ENCODE measurements at regions not wholly inside any gene's neighbourhood (a gene's known extent, or its start where the extent isn't known, plus 50 kb on each side); places are given as distances from the start of the nearest gene placed in this dataset.

GRCh38 chr13:33362986-33363727 is 77.6 kb upstream of the STARD13 start:
- DNase-seq (peak; percentile 13), ATAC-seq (replicated peaks) (peak; percentile 97)
- Mint-ChIP-seq H3K9me3 (peaks cover 6 to 17% of the 10 kb centered on the region in 2 donors), H3K4me1 (peaks cover 18 to 24% of the 10 kb centered on the region in 2 donors), H3K27me3 (peaks cover 0 to 7% of the 10 kb centered on the region in 2 donors), H3K4me3 (no peak overlapping the region), H3K36me3 (peaks cover 0 to 4% of the 10 kb centered on the region in 2 donors), H3K27ac (peak overlapping the region; percentile 42)

- DNase-seq (no peak), ATAC-seq (replicated peaks) (no peak)
- Mint-ChIP-seq H3K36me3 (peaks cover 0 to 4% of the 10 kb centered on the region in 2 donors), H3K4me3 (no peak overlapping the region), H3K9me3 (peaks cover 6 to 13% of the 10 kb centered on the region in 2 donors), H3K4me1 (peaks cover 19 to 29% of the 10 kb centered on the region in 2 donors), H3K27ac (no peak overlapping the region), H3K27me3 (peaks cover 0 to 4% of the 10 kb centered on the region in 2 donors)
Measured at GRCh38 chr13:33364192-33364591, 78.6 kb upstream of the STARD13 start.

GRCh38 chr13:33366469-33367062 is 81.0 kb upstream of the STARD13 start:
- DNase-seq, result no peak
- Mint-ChIP-seq H3K4me1 (peaks cover 19 to 29% of the 10 kb centered on the region in 2 donors), H3K27ac (no peak overlapping the region), H3K36me3 (peaks cover 0 to 4% of the 10 kb centered on the region in 2 donors), H3K9me3 (peaks cover 6 to 10% of the 10 kb centered on the region in 2 donors), H3K27me3 (no peaks in the 10 kb centered on the region), H3K4me3 (no peak overlapping the region)
- no peak for ATAC-seq (replicated peaks)

- peaks cover 6% of the 10 kb centered on the region in 2 donors for H3K9me3 Mint-ChIP-seq
- peaks cover 19 to 29% of the 10 kb centered on the region in 2 donors for H3K4me1 Mint-ChIP-seq
- peaks cover 0 to 4% of the 10 kb centered on the region in 2 donors for H3K36me3 Mint-ChIP-seq
- no peak for DNase-seq
- H3K27ac Mint-ChIP-seq, result peak overlapping the region; percentile 25
- H3K27me3 Mint-ChIP-seq, result no peaks in the 10 kb centered on the region
- H3K4me3 Mint-ChIP-seq, result no peak overlapping the region
- ATAC-seq (replicated peaks), result no peak
Measured at GRCh38 chr13:33367171-33367895, 81.8 kb upstream of the STARD13 start.

GRCh38 chr13:33367926-33368325 is 82.4 kb upstream of the STARD13 start:
- H3K4me3 Mint-ChIP-seq, result peak overlapping the region in 1 of 2 donors; percentile 33
- peaks cover 5 to 6% of the 10 kb centered on the region in 2 donors for H3K9me3 Mint-ChIP-seq
- no peaks in the 10 kb centered on the region for H3K27me3 Mint-ChIP-seq
- H3K4me1 Mint-ChIP-seq, result peaks cover 18 to 27% of the 10 kb centered on the region in 2 donors
- H3K27ac Mint-ChIP-seq, result no peak overlapping the region
- peaks cover 0 to 3% of the 10 kb centered on the region in 2 donors for H3K36me3 Mint-ChIP-seq
- DNase-seq (no peak), ATAC-seq (replicated peaks) (peak; percentile 68 to 73)

GRCh38 chr13:33369073-33369472 is 83.5 kb upstream of the STARD13 start:
- no peak overlapping the region for H3K27ac Mint-ChIP-seq
- H3K27me3 Mint-ChIP-seq, result no peaks in the 10 kb centered on the region
- ATAC-seq (replicated peaks) (no peak), DNase-seq (no peak)
- H3K9me3 Mint-ChIP-seq, result no peaks in the 10 kb centered on the region
- H3K36me3 Mint-ChIP-seq, result no peaks in the 10 kb centered on the region
- H3K4me3 Mint-ChIP-seq, result no peak overlapping the region
- H3K4me1 Mint-ChIP-seq, result peaks cover 11 to 20% of the 10 kb centered on the region in 2 donors

- H3K9me3 Mint-ChIP-seq, result peaks cover 4 to 5% of the 10 kb centered on the region in 2 donors
- ATAC-seq (replicated peaks) (no peak), DNase-seq (no peak)
- peaks cover 0 to 3% of the 10 kb centered on the region in 2 donors for H3K36me3 Mint-ChIP-seq
- no peaks in the 10 kb centered on the region for H3K27me3 Mint-ChIP-seq
- no peak overlapping the region for H3K27ac Mint-ChIP-seq
- peaks cover 8 to 12% of the 10 kb centered on the region in 2 donors for H3K4me1 Mint-ChIP-seq
- H3K4me3 Mint-ChIP-seq, result no peak overlapping the region
Measured at GRCh38 chr13:33372251-33372919, 86.8 kb upstream of the STARD13 start.

- Mint-ChIP-seq H3K36me3 (peaks cover 0 to 3% of the 10 kb centered on the region in 2 donors), H3K4me3 (no peak overlapping the region), H3K27me3 (peaks cover 4% of the 10 kb centered on the region in 2 donors), H3K9me3 (peaks cover 4 to 6% of the 10 kb centered on the region in 2 donors), H3K27ac (no peak overlapping the region), H3K4me1 (no peaks in the 10 kb centered on the region)
- DNase-seq (no peak), ATAC-seq (replicated peaks) (no peak)
Measured at GRCh38 chr13:33373624-33374023, 88.1 kb upstream of the STARD13 start.

- H3K4me1 Mint-ChIP-seq, result peaks cover 1% of the 10 kb centered on the region in 2 donors
- peaks cover 0 to 3% of the 10 kb centered on the region in 2 donors for H3K36me3 Mint-ChIP-seq
- no peak for DNase-seq
- peaks cover 4 to 6% of the 10 kb centered on the region in 2 donors for H3K9me3 Mint-ChIP-seq
- ATAC-seq (replicated peaks), result no peak
- H3K4me3 Mint-ChIP-seq, result no peak overlapping the region
- peaks cover 4% of the 10 kb centered on the region in 2 donors for H3K27me3 Mint-ChIP-seq
- no peak overlapping the region for H3K27ac Mint-ChIP-seq
Measured at GRCh38 chr13:33375421-33375820, 89.9 kb upstream of the STARD13 start.

- Mint-ChIP-seq H3K9me3 (peaks cover 4 to 6% of the 10 kb centered on the region in 2 donors), H3K36me3 (peaks cover 0 to 3% of the 10 kb centered on the region in 2 donors), H3K27me3 (peaks cover 4% of the 10 kb centered on the region in 2 donors), H3K27ac (no peak overlapping the region), H3K4me1 (peaks cover 4 to 5% of the 10 kb centered on the region in 2 donors), H3K4me3 (no peak overlapping the region)
- ATAC-seq (replicated peaks) (no peak), DNase-seq (no peak)
Measured at GRCh38 chr13:33376212-33376611, 90.7 kb upstream of the STARD13 start.

- Mint-ChIP-seq H3K4me1 (peaks cover 4 to 5% of the 10 kb centered on the region in 2 donors), H3K36me3 (peaks cover 0 to 3% of the 10 kb centered on the region in 2 donors), H3K4me3 (no peak overlapping the region), H3K9me3 (peaks cover 4 to 6% of the 10 kb centered on the region in 2 donors), H3K27me3 (peaks cover 4% of the 10 kb centered on the region in 2 donors), H3K27ac (no peak overlapping the region)
- DNase-seq (no peak), ATAC-seq (replicated peaks) (no peak)
Measured at GRCh38 chr13:33377411-33377810, 91.9 kb upstream of the STARD13 start.

- Mint-ChIP-seq H3K27me3 (peaks cover 4% of the 10 kb centered on the region in 2 donors), H3K9me3 (peaks cover 4 to 6% of the 10 kb centered on the region in 2 donors), H3K4me3 (no peak overlapping the region), H3K4me1 (peaks cover 4 to 5% of the 10 kb centered on the region in 2 donors), H3K36me3 (peaks cover 0 to 3% of the 10 kb centered on the region in 2 donors), H3K27ac (no peak overlapping the region)
- no peak for ATAC-seq (replicated peaks)
- DNase-seq, result no peak
Measured at GRCh38 chr13:33377825-33378224, 92.3 kb upstream of the STARD13 start.

GRCh38 chr13:33379608-33380007 is 94.1 kb upstream of the STARD13 start:
- Mint-ChIP-seq H3K27ac (no peak overlapping the region), H3K27me3 (peaks cover 4% of the 10 kb centered on the region in 2 donors), H3K36me3 (peaks cover 0 to 3% of the 10 kb centered on the region in 2 donors), H3K4me1 (peaks cover 4 to 5% of the 10 kb centered on the region in 2 donors), H3K9me3 (peaks cover 4 to 6% of the 10 kb centered on the region in 2 donors), H3K4me3 (no peak overlapping the region)
- DNase-seq (no peak), ATAC-seq (replicated peaks) (peak in 1 of 2 donors; percentile 42)

Measured in stimulated activated naive B cell treated with anti-CD40 and anti-IgM and Interleukin-4, amounts not matched to agents 10 μg/mL and 1 μg/mL and 100 μg/mL, for 72 hours (primary cell).